OCI-LY7 (cell line): ENCODE measurements at regions not wholly inside any gene's neighbourhood (a gene's known extent, or its start where the extent isn't known, plus 50 kb on each side); places are given as distances from the start of the nearest gene placed in this dataset.

Experiments used
- EZH2phosphoT487 ChIP-seq: fragments of 200-600 bp; sonication (generic); IDR thresholded peaks from 2 replicates; pipeline ENCODE4 v1.6.1; 2018; ENCODE audit warnings: low read depth, borderline replicate concordance, mild to moderate bottlenecking, mixed run types, antibody characterized with exemption, low read length, moderate library complexity, mixed read lengths
- TF ChIP-seq, protein P1 (sequence below): fragments of 200-600 bp; sonication (generic); conservative IDR thresholded peaks from 2 replicates; pipeline ENCODE4 v1.5.1; 2014; ENCODE audit warnings: mild to moderate bottlenecking, antibody characterized with exemption, low read length, moderate library complexity, mixed read lengths

DNA sequence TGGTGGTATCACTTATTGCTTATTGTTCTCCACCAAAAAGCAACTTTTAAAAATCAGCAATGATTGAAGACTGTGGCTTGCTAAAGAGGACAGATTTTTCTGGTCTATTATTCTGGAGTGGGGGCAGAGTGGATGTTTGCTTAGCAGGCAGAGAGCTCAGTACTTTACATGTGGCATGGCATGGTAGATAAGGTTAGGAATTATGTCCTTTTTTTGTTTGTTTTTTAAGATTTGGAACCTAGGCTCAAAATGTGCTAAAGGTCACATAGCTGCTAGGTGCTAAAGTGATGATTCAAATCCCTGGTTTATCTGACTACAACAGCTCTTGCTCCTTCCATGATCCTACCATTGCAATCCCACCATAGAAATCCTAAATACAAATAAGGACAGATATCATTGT, 331.0 kb upstream of the ADAMTS9 start:
- TF ChIP-seq, protein P1, sequence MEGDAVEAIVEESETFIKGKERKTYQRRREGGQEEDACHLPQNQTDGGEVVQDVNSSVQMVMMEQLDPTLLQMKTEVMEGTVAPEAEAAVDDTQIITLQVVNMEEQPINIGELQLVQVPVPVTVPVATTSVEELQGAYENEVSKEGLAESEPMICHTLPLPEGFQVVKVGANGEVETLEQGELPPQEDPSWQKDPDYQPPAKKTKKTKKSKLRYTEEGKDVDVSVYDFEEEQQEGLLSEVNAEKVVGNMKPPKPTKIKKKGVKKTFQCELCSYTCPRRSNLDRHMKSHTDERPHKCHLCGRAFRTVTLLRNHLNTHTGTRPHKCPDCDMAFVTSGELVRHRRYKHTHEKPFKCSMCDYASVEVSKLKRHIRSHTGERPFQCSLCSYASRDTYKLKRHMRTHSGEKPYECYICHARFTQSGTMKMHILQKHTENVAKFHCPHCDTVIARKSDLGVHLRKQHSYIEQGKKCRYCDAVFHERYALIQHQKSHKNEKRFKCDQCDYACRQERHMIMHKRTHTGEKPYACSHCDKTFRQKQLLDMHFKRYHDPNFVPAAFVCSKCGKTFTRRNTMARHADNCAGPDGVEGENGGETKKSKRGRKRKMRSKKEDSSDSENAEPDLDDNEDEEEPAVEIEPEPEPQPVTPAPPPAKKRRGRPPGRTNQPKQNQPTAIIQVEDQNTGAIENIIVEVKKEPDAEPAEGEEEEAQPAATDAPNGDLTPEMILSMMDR, result no peak
- TF ChIP-seq EZH2phosphoT487, result no peak
